ENCODE measurements at regions not wholly inside any gene's neighbourhood (a gene's known extent, or its start where the extent isn't known, plus 50 kb on each side); places are given as distances from the start of the nearest gene placed in this dataset.
"Not testable (repeated sequence)": the region's sequence is repeated elsewhere in the genome, so short reads cannot be mapped to it uniquely, and the experiment has no call there.

DNA sequence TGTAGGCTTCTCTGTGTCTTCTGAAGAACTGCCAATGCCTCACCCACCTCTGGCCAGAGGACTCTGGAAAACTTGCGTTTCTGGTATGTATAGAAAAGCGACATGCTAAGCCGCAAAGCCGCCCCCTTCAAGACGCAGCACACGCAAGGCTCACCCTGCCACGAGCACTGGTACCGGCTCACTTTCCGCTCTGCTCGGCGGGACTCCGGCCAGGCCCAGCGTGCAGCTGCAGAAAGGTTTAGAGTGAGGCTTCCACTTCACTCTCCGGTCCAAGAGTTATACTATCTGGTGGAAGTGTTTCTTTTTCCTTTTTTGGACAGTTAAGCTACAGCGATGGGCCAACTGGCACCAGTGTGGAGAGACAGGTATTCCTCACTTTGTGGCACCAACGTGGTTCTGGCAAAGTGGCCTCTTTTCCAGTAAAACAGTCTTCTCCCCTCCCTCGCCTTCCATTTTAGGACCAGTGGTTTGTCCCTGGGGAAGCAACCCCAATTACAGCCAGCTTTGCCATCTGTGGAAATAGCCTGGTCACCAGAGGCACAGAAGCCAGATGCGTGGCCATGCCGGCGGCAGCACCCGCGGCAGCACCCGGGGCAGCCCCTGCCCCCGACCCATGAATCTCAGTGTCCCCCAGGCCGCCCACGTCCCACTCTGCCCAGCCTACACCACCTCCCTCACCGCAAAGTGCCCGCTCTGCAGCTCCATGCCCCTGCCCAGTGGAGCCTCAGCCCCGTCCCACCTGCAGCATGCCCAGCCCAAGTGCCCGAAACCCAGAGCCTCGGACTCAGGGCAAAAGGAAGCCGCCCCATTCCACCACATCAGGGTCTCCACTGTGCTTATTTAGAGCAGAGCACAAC is 91.6 kb upstream of the CTDP1 start:
- no peak for DNase-seq
- no peak overlapping the region for H3K27ac Mint-ChIP-seq
- H3K27me3 Mint-ChIP-seq: peaks cover 0 to 2% (median 0%) of the 10 kb centered on the region in 5 donors
- no peak overlapping the region for H3K4me3 Mint-ChIP-seq
- POLR2A ChIA-PET: no interaction called here
- H3K9me3 Mint-ChIP-seq: peaks cover 0 to 11% (median 2%) of the 10 kb centered on the region in 9 donors
- no peak for ATAC-seq
- H3K36me3 Mint-ChIP-seq: peaks cover 0 to 5% (median 0%) of the 10 kb centered on the region in 3 donors
- H3K4me1 Mint-ChIP-seq: peaks cover 0 to 2% (median 0%) of the 10 kb centered on the region in 4 donors

DNA sequence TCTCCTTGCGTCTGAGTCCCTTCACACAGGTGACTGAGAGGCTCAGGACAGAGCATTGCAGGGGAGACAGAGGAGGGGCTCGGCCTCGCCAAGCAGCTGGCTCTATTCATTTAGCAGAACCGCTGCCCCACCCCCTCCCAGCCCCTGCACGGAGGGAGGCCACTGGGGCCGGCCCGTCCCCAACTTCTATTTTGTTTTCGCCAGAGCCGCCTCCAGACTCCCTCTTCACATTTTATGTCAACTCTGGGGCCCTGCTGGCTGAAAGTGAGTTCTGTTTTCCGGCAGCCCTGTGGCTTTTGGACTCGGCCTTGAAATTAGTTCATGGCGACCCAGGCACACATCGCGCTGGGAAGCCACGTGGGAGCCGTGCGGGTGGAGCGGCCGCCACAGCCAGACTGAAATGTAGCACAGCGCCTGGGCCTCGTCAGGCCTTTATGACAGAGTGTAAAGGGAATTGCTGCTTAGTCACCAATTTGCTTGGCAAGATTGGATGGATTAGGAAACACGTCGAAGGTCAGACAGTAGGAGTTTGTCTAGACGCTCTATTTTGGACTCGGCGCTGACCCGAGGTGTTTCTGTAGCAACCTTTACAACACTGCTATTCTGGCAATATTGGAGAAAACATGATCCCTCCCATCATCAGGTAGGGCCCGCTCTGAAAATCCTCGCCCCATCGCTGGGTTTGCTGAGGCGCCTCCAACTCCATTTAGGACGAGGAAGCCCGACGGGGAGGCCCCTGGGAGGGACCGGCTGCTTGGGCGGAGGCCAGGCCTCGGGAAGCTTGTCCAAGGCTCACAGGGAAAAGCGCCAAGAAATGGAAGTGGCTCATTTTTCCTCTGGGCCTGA is 90.7 kb upstream of the CTDP1 start:
- ATAC-seq (no peak), DNase-seq (no peak)
- Mint-ChIP-seq H3K9me3 (peaks cover 0 to 15% (median 2%) of the 10 kb centered on the region in 9 donors), H3K4me1 (no peaks in the 10 kb centered on the region), H3K36me3 (peaks cover 0 to 5% (median 0%) of the 10 kb centered on the region in 3 donors), H3K27me3 (peaks cover 0 to 4% (median 0%) of the 10 kb centered on the region in 5 donors), H3K4me3 (no peak overlapping the region), H3K27ac (peak overlapping the region in 1 of 10 donors; percentile 13)
- POLR2A ChIA-PET: no interaction called here

DNA sequence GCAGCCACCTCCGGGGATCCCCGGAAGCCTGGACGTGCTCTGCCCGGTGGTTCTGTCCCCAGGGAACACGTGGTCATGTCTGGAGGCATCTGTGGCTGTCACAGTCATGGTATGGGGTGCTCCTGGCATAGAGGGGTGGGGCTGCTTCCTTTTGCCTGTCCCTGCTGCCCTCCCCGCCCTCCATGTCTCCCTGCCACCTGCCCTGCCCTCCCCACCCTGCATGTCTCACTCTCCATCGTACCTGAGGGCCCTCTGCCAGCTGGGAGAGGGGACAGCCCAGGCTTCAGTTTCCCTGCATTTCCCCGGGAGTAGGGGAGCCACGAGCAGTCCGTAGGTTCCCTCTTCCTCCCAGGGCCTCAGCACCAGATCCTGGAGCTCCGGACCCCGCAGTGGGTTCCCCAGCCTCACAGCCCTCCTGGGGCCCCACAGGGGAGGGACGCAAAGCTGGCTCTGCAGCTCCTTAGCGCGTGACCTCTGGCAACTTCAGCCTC is 90.0 kb upstream of the CTDP1 start:
- Mint-ChIP-seq H3K27ac (no peak overlapping the region), H3K36me3 (peaks cover 0 to 5% (median 0%) of the 10 kb centered on the region in 3 donors), H3K9me3 (peaks cover 0 to 15% (median 2%) of the 10 kb centered on the region in 9 donors), H3K4me3 (no peak overlapping the region), H3K4me1 (no peaks in the 10 kb centered on the region), H3K27me3 (peaks cover 0 to 4% (median 2%) of the 10 kb centered on the region in 5 donors)
- POLR2A ChIA-PET: no interaction called here
- DNase-seq: no peak
- no peak for ATAC-seq

DNA sequence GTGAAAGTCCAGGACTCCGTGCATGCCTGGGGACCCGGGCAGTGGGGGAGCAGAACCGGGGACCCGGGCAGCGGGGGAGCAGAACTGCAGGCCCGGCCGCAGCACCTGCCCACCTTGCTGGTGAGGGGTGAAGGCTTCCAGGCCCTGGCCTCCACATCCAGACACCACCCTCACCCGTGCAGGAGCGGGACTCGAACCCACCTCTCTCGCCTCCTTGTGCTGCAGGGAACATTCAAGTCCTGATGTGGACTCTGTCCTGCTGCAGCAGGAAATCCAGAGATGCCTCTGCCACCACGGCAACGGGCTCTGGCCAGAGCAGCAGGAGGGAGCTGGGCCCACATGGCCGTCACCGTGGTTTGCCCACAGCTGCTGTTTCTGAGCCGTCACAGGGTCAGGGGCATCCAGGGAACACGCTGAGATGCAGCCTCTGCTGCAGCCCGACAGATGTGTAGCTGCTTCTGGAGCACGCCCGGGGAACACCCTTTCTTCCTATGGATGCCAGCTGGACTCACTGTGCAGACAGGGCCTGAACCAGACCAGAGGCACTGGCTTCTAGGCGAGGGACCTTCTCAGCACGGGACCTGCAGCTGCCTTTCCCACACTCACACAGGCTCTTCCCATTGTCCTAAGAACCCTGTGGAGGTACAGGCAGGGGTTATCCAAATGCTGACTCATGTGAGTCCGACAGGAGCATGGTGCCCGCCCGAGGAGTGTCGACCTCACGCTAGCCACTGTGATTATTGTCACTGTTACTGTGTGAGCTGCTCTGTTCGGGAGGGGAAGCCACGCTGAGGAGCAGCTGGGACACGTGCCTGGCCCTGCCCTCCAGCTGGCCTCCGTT is 89.2 kb upstream of the CTDP1 start:
- H3K9me3 Mint-ChIP-seq: peaks cover 0 to 15% (median 2%) of the 10 kb centered on the region in 9 donors
- peaks cover 0 to 5% (median 0%) of the 10 kb centered on the region in 3 donors for H3K36me3 Mint-ChIP-seq
- no peak for ATAC-seq
- no peaks in the 10 kb centered on the region for H3K4me1 Mint-ChIP-seq
- H3K27me3 Mint-ChIP-seq: peaks cover 0 to 4% (median 3%) of the 10 kb centered on the region in 5 donors
- POLR2A ChIA-PET: no interaction called here
- H3K4me3 Mint-ChIP-seq: no peak overlapping the region
- no peak overlapping the region for H3K27ac Mint-ChIP-seq
- DNase-seq: no peak

DNA sequence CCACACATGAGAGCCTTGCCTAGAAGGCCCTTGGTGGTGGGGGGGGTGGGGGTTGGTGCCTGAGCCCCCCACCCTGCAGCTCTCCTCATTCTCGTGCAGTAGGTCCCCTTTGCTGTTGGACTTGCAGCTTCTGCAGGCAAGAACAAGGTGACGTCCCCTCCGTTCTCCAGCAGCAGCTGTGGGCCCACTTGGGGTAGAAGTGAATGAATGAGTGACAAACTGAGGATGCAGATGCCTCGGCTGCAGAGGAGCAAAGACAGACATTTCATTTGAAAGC is 88.6 kb upstream of the CTDP1 start:
- peaks cover under 1 to 9% (median 4%) of the 10 kb centered on the region in 5 donors for H3K27me3 Mint-ChIP-seq
- POLR2A ChIA-PET: no interaction called here
- no peak overlapping the region for H3K4me3 Mint-ChIP-seq
- DNase-seq (no peak), ATAC-seq (no peak)
- no peak overlapping the region for H3K27ac Mint-ChIP-seq
- H3K4me1 Mint-ChIP-seq: no peaks in the 10 kb centered on the region
- peaks cover 0 to 15% (median 2%) of the 10 kb centered on the region in 9 donors for H3K9me3 Mint-ChIP-seq
- peaks cover 0 to 5% (median 0%) of the 10 kb centered on the region in 3 donors for H3K36me3 Mint-ChIP-seq

DNA sequence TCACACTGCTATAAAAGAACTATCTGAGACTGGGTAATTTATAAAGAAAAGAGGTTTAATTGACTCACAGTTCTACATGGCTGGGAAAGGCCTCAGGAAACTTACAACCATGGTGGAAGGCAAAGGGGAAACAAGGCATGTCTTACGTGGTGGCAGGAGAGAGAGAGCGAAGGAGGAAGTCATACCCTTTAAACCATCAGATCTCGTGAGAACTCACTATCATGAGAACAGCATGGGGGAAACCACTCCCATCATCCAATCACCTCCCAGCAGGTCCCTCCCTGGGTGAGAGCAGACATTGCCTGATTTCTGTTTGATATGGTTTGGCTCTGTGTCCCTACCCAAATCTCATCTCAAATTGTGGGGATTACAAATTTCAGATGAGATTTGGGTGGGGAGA is 86.9 kb upstream of the CTDP1 start:
- POLR2A ChIA-PET, H3K36me3 Mint-ChIP-seq, DNase-seq, H3K4me1 Mint-ChIP-seq, H3K4me3 Mint-ChIP-seq, ATAC-seq: not testable (repeated sequence)
- H3K27me3 Mint-ChIP-seq: peaks cover 4 to 15% (median 5%) of the 10 kb centered on the region in 5 donors
- H3K27ac Mint-ChIP-seq: peak overlapping the region in 2 of 10 donors; percentile 28 to 70
- peaks cover 0 to 15% (median 2%) of the 10 kb centered on the region in 9 donors for H3K9me3 Mint-ChIP-seq

DNA sequence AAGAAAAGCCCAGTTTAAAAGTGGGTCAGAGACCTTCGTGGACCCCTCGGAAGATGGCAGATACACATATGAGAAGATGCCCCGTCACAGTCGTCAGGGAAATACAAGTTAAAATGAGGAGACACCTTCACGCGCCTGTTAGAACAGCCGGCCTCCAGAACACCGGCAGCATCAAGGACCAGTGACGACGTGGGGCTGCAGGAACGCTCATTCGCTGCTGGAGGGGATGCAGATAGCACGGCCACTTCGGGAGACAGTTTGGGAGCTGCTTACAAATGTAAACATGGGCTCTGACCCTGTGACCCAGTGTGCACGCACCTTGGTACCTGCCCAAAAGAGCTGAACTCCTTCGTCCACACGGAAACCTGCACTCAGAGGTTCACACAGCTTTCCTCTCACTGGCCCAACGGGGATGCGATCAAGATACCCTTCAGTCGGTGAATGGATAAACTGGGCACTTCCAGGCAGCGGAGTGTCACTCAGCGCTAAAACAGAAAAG is 83.7 kb upstream of the CTDP1 start:
- Mint-ChIP-seq H3K27me3 (peaks cover 4 to 21% (median 10%) of the 10 kb centered on the region in 5 donors), H3K4me3 (no peak overlapping the region), H3K9me3 (peaks cover 0 to 15% (median 2%) of the 10 kb centered on the region in 9 donors), H3K36me3 (peaks cover 0 to 5% (median 0%) of the 10 kb centered on the region in 3 donors), H3K27ac (no peak overlapping the region), H3K4me1 (peaks cover 0 to 5% (median under 1%) of the 10 kb centered on the region in 4 donors)
- ATAC-seq: no peak
- POLR2A ChIA-PET: no interaction called here
- DNase-seq: no peak

DNA sequence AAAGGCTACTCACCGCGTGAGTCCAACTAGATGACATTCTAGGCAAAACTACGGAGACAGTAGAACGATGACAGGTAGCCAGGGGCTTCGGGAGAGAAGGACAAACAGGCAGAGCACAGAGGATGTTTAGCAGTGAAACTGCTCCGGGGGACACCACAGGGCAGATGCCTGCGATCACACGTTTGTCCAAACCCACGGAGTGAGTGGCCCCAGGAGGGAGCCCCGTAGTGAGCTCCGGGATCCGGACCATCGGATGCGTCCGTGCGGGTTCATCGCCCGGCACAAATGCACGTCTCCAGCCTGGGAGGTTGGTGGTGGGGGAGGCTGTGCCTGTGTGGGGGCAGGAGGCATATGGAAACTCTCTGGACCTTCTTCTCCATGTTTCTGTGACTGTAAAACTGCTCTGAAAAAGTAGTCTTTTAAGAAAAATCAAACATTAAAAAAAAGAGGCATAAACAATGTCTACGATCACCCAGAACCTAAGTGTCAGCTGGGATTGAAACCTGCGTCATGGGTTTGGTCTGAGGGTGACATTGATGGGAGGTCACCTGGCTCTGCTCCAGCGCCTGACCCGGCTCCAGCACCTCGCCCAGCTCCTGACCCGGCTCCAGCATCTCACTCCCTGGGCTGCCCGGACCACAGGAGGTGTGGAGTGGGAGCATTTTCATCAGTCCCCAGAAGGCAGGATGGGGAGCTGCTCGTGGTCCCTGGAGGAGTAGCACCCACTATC is 83.0 kb upstream of the CTDP1 start:
- POLR2A ChIA-PET: no interaction called here
- H3K4me1 Mint-ChIP-seq: peaks cover 0 to 11% (median 5%) of the 10 kb centered on the region in 4 donors
- H3K9me3 Mint-ChIP-seq: peaks cover 0 to 15% (median 2%) of the 10 kb centered on the region in 9 donors
- DNase-seq (no peak), ATAC-seq (no peak)
- H3K4me3 Mint-ChIP-seq: no peak overlapping the region
- peaks cover 0 to 5% (median 0%) of the 10 kb centered on the region in 3 donors for H3K36me3 Mint-ChIP-seq
- H3K27ac Mint-ChIP-seq: no peak overlapping the region
- peaks cover 4 to 28% (median 10%) of the 10 kb centered on the region in 5 donors for H3K27me3 Mint-ChIP-seq

DNA sequence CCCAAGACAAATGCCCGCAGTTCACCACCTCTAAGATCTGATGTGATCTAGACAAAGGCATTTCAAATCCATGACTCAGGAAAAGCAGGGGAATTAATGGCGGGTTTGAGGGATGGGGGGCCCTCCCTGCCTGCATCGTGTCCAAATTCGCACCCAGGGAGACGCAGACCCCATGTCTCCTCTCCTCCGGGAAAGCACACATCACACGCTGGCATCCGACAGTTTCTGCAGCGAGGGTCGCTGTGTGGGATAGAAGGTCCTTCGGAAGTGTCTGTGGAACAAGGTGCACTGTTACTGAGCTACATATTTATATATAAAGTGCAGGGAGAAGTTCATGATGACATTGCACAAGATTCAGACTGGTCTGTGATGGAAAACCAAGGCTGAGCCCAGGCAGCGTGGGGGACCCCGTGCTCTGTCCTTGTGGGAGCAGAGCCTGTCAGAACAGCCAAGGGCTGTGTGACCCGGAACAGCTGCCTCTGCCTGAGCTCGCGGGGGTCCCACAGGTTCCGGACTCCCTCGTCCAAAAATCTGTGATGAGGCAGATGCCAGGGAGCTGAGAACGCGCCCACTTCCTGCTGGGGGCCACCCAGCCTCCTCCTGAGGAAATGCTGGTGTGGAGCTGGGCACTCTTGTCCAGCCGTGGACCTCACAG is 82.3 kb upstream of the CTDP1 start:
- POLR2A ChIA-PET: no interaction called here
- H3K4me1 Mint-ChIP-seq: peaks cover 0 to 12% (median 5%) of the 10 kb centered on the region in 4 donors
- DNase-seq (no peak), ATAC-seq (no peak)
- peaks cover 4 to 28% (median 10%) of the 10 kb centered on the region in 5 donors for H3K27me3 Mint-ChIP-seq
- H3K27ac Mint-ChIP-seq: no peak overlapping the region
- H3K36me3 Mint-ChIP-seq: peaks cover 0 to 5% (median 0%) of the 10 kb centered on the region in 3 donors
- H3K9me3 Mint-ChIP-seq: peaks cover 0 to 11% (median 2%) of the 10 kb centered on the region in 9 donors
- H3K4me3 Mint-ChIP-seq: no peak overlapping the region

DNA sequence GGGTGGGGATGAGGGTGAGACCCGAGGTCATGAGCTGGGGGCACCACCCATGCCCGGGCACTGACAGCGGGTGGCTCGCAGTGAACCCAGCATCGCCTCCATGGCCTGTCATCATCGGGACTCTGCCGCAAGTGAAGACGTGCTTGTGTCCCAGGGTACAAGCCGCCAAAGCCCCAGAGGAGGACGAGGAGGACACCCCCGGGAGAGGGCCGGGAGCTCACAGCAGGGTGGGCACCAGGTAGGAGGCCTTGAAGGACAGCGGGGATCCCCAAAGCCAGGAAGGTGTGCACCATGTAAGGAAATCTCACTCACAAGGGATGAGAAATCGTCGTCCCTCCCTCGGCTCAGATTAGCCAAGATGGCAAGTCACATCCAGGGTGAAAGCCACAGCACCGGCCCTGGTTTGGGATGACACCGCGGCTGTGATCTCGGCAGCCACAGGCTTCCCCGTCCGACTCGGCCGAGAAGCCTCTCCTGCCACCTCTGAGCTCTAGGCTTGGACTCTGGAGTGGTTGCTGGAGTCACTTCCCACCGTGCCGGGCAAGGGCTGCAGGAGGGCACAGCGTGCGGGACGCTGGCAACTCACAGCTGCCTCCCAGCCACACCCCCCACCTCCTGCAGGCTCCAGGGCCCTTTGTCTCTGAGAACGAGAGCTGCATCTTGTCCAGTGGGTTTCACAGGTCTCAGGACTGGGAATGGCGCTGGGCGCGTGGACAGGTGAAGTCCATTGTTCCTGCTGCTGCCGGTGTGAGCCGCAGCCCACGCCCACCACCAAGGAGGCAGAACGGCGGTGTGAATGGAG is 81.6 kb upstream of the CTDP1 start:
- ATAC-seq: no peak
- POLR2A ChIA-PET: no interaction called here
- Mint-ChIP-seq H3K4me1 (peaks cover 0 to 12% (median 5%) of the 10 kb centered on the region in 4 donors), H3K27ac (no peak overlapping the region), H3K27me3 (peaks cover 4 to 28% (median 10%) of the 10 kb centered on the region in 5 donors), H3K9me3 (peaks cover 0 to 4% (median 0%) of the 10 kb centered on the region in 9 donors), H3K36me3 (no peaks in the 10 kb centered on the region), H3K4me3 (no peak overlapping the region)
- no peak for DNase-seq

All from naive thymus-derived CD8-positive, alpha-beta T cell (primary cell).